ENCODE measurements at regions not wholly inside any gene's neighbourhood (a gene's known extent, or its start where the extent isn't known, plus 50 kb on each side); places are given as distances from the start of the nearest gene placed in this dataset.
A peak's percentile ranks its signal among the peaks of the same experiment; 100 is the strongest.

- WGBS (ENCODE audit: insufficient coverage, low lambda C conversion rate): 20% methylated on average over 1 of the region's 4 CpGs
- H3K27me3 ChIP-seq (ENCODE audit: control insufficient read depth, insufficient read depth, low read length): no peaks in the 10 kb centered on the region
- no peak overlapping the region for H3K4me3 ChIP-seq (ENCODE audit: low read length)
- no peak overlapping the region for H3K27ac ChIP-seq (ENCODE audit: low read length)
- no peaks in the 10 kb centered on the region for H3K36me3 ChIP-seq (ENCODE audit: control insufficient read depth, insufficient read depth, low read length)
- H3K9me3 ChIP-seq (ENCODE audit: control insufficient read depth, low read depth, low read length): no peaks in the 10 kb centered on the region
- peak; percentile 68 to 81 for DNase-seq
- peaks cover 6% of the 10 kb centered on the region for H3K4me1 ChIP-seq (ENCODE audit: control insufficient read depth, insufficient read depth, low read length)
These were observed 112.8 kb upstream of the AHR start for GRCh38 chr7:17185690-17186070.

DNA sequence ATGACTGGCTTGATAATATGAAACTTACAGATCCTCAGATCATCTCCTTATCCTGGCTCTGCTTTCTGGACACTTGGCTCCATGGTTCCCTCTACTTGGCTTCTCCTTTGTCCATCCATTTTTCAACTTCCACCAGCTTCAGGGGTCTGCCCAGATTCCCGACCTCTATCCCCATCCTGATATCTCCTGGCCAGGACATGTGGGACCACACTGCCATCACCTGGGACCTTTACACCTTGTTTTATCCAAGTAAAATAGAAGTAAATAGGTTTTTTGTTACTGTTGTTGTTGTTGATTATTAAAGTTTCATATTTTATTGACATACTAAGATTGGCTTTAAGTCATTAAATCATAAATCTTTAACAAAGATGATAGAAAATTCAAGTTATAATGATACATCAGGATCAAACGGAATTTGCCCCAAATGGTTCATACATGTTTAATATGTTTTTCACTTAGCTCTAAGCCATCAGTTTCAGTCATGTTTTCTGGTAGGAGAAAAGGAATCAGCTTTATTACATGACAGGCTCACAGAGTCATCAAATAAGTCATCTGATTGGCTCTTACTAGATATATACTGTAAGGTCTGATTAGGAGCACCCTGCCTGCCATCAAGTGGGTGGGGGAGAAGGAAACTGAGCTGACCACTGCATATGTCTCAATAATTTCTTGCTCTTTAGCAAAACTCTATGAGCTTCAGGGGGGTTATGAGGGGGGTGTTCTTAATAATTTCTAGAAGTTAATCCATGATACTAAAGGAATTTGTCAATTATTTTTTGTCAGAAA, 111.5 kb upstream of the AHR start:
- Histone ChIP-seq H3K4me3 (ENCODE audit: low read length) (no peak overlapping the region), H3K27ac (ENCODE audit: low read length) (no peak overlapping the region), H3K36me3 (ENCODE audit: control insufficient read depth, insufficient read depth, low read length) (no peaks in the 10 kb centered on the region), H3K27me3 (ENCODE audit: control insufficient read depth, insufficient read depth, low read length) (no peaks in the 10 kb centered on the region), H3K9me3 (ENCODE audit: control insufficient read depth, low read depth, low read length) (no peaks in the 10 kb centered on the region), H3K4me1 (ENCODE audit: control insufficient read depth, insufficient read depth, low read length) (peaks cover 6% of the 10 kb centered on the region)
- DNase-seq: no peak
- WGBS (ENCODE audit: insufficient coverage, low lambda C conversion rate): 60% methylated on average over 1 of the region's 2 CpGs

DNA sequence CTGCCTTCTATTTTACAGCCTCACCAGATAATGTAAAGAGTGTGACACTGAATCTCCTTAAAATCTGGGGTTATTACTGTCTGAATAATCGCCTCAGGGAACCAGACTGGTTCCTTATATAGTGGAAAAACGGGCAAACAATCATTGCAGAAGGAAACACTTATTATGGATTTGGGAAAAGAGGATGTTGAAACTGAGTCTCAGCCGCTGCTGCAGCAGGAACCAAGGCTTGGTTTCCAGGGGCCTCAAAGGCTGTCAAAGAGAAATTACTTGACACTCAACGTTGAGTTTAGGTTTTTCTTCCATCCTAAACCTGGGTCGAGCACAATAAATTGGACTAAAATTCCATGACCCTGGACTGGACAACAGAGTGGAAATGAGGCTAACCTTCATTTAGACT, 103.8 kb upstream of the AHR start:
- 64% methylated on average over 2 of the region's 5 CpGs for WGBS (ENCODE audit: insufficient coverage, low lambda C conversion rate)
- no peaks in the 10 kb centered on the region for H3K4me1 ChIP-seq (ENCODE audit: control insufficient read depth, insufficient read depth, low read length)
- H3K36me3 ChIP-seq (ENCODE audit: control insufficient read depth, insufficient read depth, low read length): no peaks in the 10 kb centered on the region
- H3K9me3 ChIP-seq (ENCODE audit: control insufficient read depth, low read depth, low read length): no peaks in the 10 kb centered on the region
- H3K4me3 ChIP-seq (ENCODE audit: low read length): no peak overlapping the region
- no peaks in the 10 kb centered on the region for H3K27me3 ChIP-seq (ENCODE audit: control insufficient read depth, insufficient read depth, low read length)
- no peak for DNase-seq
- no peak overlapping the region for H3K27ac ChIP-seq (ENCODE audit: low read length)

DNA sequence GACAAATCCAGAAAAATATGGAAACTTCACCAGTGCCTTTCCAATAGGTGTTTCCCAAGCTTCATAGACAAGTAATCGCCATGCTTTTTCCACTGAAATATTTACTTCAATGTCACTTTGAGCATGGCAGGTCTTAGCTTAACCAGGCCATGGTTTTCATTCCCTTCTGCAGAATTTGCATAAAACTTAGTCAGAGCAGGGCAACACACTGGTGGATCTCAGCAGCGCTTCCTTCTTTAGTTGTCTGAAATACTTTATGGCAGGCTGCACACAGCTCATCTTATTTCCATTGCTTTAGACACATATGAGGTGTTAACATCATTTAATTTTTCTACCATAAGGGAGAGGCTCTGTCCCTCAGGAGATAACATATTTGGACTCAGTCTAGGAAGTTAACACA, 102.9 kb upstream of the AHR start:
- DNase-seq: no peak
- no peak overlapping the region for H3K27ac ChIP-seq (ENCODE audit: low read length)
- H3K4me3 ChIP-seq (ENCODE audit: low read length): no peak overlapping the region
- WGBS (ENCODE audit: insufficient coverage, low lambda C conversion rate): no CpG with 5 or more reads among the region's 2 CpGs
- no peaks in the 10 kb centered on the region for H3K27me3 ChIP-seq (ENCODE audit: control insufficient read depth, insufficient read depth, low read length)
- no peaks in the 10 kb centered on the region for H3K36me3 ChIP-seq (ENCODE audit: control insufficient read depth, insufficient read depth, low read length)
- no peaks in the 10 kb centered on the region for H3K4me1 ChIP-seq (ENCODE audit: control insufficient read depth, insufficient read depth, low read length)
- H3K9me3 ChIP-seq (ENCODE audit: control insufficient read depth, low read depth, low read length): no peaks in the 10 kb centered on the region

DNA sequence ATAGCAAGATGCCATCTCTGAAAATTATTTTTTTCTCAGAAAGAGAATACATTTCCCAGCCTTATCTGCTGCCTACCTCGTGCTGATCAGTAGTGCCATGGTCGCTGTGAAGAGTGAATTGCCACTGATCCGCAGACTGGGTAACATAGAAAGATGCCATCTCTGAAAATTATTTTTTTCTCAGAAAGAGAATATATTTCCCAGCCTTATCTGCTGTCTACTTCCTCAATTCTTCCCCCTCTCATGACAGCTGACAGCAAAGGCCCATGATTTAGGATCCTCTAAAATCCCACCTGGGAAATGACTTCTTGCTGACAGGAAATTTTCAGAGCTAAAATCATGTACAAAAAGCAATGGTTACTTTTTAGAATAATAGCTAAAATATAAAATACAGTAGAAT, 92.5 kb upstream of the AHR start:
- peaks cover 13% of the 10 kb centered on the region for H3K4me1 ChIP-seq (ENCODE audit: control insufficient read depth, insufficient read depth, low read length)
- peak overlapping the region; percentile 6 for H3K27ac ChIP-seq (ENCODE audit: low read length)
- no CpG with 5 or more reads among the region's 3 CpGs for WGBS (ENCODE audit: insufficient coverage, low lambda C conversion rate)
- no peaks in the 10 kb centered on the region for H3K36me3 ChIP-seq (ENCODE audit: control insufficient read depth, insufficient read depth, low read length)
- no peaks in the 10 kb centered on the region for H3K27me3 ChIP-seq (ENCODE audit: control insufficient read depth, insufficient read depth, low read length)
- no peak for DNase-seq
- no peak overlapping the region for H3K4me3 ChIP-seq (ENCODE audit: low read length)
- H3K9me3 ChIP-seq (ENCODE audit: control insufficient read depth, low read depth, low read length): no peaks in the 10 kb centered on the region

DNA sequence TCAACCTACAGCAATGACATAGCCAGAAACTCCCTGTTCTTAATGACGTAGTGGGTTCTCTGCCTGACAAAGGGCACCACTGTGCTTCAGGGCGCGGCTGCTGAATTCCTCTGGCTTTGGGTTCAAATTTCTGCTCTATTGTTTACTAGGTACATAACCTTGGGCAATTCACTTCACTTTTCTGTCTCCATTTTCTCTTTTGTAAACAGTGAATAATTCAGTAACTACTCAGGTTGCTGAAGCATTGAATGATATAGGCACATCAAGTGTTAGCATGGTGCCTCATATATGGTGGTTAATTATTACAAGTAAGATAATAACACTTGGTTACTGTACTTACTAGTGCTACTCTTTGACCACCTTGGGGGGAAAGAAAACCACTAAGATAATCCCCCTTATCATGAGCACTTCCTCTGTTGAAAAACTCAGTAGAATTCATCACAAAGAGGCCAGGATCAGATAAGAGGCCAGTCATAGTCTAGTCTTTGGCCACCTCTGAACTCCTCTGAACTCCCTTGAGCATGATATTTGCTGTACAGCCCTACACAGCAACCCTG, 92.0 kb upstream of the AHR start:
- WGBS (ENCODE audit: insufficient coverage, low lambda C conversion rate): 17% methylated on average over 2 of the region's 3 CpGs
- H3K27me3 ChIP-seq (ENCODE audit: control insufficient read depth, insufficient read depth, low read length): no peaks in the 10 kb centered on the region
- H3K9me3 ChIP-seq (ENCODE audit: control insufficient read depth, low read depth, low read length): no peaks in the 10 kb centered on the region
- H3K4me3 ChIP-seq (ENCODE audit: low read length): no peak overlapping the region
- H3K36me3 ChIP-seq (ENCODE audit: control insufficient read depth, insufficient read depth, low read length): no peaks in the 10 kb centered on the region
- H3K27ac ChIP-seq (ENCODE audit: low read length): peak overlapping the region; percentile 27
- peaks cover 13% of the 10 kb centered on the region for H3K4me1 ChIP-seq (ENCODE audit: control insufficient read depth, insufficient read depth, low read length)
- DNase-seq: peak; percentile 69 to 90

DNA sequence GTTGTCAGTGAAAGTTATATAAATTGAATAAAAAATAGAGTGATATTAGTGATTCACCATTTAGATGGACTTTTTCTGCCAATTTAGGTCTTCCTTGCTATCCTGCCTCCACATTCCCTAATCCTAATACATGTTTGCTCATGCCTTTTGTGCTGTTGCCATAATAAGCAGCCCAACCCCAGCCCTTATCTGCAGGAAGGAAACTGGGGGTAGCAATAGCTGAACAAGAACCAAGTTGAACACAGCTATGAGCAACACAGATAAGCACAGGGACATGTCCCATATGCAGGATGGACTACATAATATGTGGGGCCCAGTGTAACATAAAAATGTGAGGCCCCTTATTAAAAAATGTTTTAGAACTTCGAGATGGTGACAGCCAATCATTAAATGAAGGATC, 91.2 kb upstream of the AHR start:
- Histone ChIP-seq H3K27me3 (ENCODE audit: control insufficient read depth, insufficient read depth, low read length) (no peaks in the 10 kb centered on the region), H3K27ac (ENCODE audit: low read length) (peak overlapping the region; percentile 27), H3K4me3 (ENCODE audit: low read length) (no peak overlapping the region), H3K4me1 (ENCODE audit: control insufficient read depth, insufficient read depth, low read length) (peaks cover 13% of the 10 kb centered on the region), H3K36me3 (ENCODE audit: control insufficient read depth, insufficient read depth, low read length) (no peaks in the 10 kb centered on the region), H3K9me3 (ENCODE audit: control insufficient read depth, low read depth, low read length) (no peaks in the 10 kb centered on the region)
- DNase-seq: peak in 1 of 2 donors; percentile 61
- no CpG with 5 or more reads among the region's 1 CpG for WGBS (ENCODE audit: insufficient coverage, low lambda C conversion rate)

DNA sequence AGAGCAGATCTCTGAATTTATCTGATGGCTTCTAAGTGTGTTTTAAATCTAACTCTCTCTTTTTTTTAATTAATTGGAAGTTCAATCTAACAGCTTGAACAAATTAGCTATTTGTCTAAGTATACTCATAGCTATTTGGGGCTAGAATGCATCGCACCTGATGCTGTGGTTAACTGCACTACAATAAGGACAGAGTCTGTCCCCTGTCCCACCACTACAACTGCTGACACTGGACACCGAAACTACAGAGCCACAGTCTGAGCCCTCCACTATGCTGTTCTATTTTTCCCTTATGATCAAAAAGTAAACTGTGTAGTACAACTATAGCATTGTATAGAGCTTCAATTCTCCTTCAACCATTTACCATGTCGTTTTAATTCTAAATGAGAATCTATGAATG, 89.4 kb upstream of the AHR start:
- Histone ChIP-seq H3K27ac (ENCODE audit: low read length) (no peak overlapping the region), H3K4me3 (ENCODE audit: low read length) (no peak overlapping the region), H3K27me3 (ENCODE audit: control insufficient read depth, insufficient read depth, low read length) (no peaks in the 10 kb centered on the region), H3K36me3 (ENCODE audit: control insufficient read depth, insufficient read depth, low read length) (no peaks in the 10 kb centered on the region), H3K4me1 (ENCODE audit: control insufficient read depth, insufficient read depth, low read length) (peaks cover 13% of the 10 kb centered on the region), H3K9me3 (ENCODE audit: control insufficient read depth, low read depth, low read length) (no peaks in the 10 kb centered on the region)
- DNase-seq: no peak
- 100% methylated on average over 1 of the region's 3 CpGs for WGBS (ENCODE audit: insufficient coverage, low lambda C conversion rate)

DNA sequence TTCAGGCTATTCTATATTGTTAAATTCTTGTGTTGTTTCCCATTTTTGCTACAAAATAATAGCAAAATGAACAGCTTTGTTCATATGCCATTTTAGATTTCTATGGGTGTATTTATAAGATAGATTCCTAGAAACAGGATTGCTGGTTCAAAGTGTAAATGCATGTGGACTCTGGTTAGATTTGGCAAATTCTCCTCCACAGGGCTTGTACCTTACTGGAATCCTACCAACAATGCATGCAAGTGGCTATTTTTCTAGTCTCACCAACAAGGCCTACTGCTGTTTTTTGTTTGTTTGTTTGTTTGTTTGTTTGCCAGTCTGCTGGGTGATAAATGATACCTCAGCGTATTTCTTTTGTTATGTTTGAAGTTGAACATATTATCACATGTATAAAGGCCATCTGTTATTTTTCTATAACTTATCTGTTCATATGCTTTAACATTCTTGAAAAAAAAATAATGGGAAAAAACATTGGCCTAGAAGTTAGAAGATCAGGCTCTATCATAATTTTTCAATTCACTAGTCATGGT, 87.1 kb upstream of the AHR start:
- no peak for DNase-seq
- 80% methylated on average over 1 of the region's 1 CpG for WGBS (ENCODE audit: insufficient coverage, low lambda C conversion rate)
- H3K4me3 ChIP-seq (ENCODE audit: low read length): no peak overlapping the region
- no peak overlapping the region for H3K27ac ChIP-seq (ENCODE audit: low read length)
- peaks cover 6% of the 10 kb centered on the region for H3K4me1 ChIP-seq (ENCODE audit: control insufficient read depth, insufficient read depth, low read length)
- H3K27me3 ChIP-seq (ENCODE audit: control insufficient read depth, insufficient read depth, low read length): no peaks in the 10 kb centered on the region
- H3K36me3 ChIP-seq (ENCODE audit: control insufficient read depth, insufficient read depth, low read length): no peaks in the 10 kb centered on the region
- H3K9me3 ChIP-seq (ENCODE audit: control insufficient read depth, low read depth, low read length): no peaks in the 10 kb centered on the region

DNA sequence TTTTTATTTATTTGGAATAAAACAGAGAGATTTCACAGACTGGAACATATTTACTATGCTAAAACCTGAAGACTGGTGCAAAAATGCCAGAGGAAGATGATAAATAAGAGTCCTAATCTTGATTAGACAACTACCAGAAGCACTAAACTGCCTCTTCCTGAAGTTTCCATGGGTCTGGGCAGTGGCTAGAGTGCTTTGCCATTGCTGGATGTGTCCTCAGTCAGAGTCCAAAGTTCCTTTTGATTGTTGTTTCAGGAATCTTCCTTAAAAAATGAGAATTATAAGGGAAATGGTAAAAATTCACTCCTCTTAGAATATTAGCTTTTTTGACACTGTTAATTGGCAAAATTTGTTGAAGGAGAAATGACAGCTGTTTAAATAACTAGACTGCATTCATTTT, 86.3 kb upstream of the AHR start:
- peak in 1 of 2 donors; percentile 35 for DNase-seq
- Histone ChIP-seq H3K9me3 (ENCODE audit: control insufficient read depth, low read depth, low read length) (no peaks in the 10 kb centered on the region), H3K4me1 (ENCODE audit: control insufficient read depth, insufficient read depth, low read length) (peaks cover 2% of the 10 kb centered on the region)

More for the DNA sequence above, 86.3 kb upstream of the AHR start:
- Histone ChIP-seq H3K36me3 (ENCODE audit: control insufficient read depth, insufficient read depth, low read length) (no peaks in the 10 kb centered on the region), H3K27me3 (ENCODE audit: control insufficient read depth, insufficient read depth, low read length) (no peaks in the 10 kb centered on the region), H3K4me3 (ENCODE audit: low read length) (no peak overlapping the region), H3K27ac (ENCODE audit: low read length) (no peak overlapping the region)

All from large intestine (tissue), 3 donors.